GM18520 (cell line): ENCODE measurements at regions not wholly inside any gene's neighbourhood (a gene's known extent, or its start where the extent isn't known, plus 50 kb on each side); places are given as distances from the start of the nearest gene placed in this dataset.
"Not testable (repeated sequence)": the region's sequence is repeated elsewhere in the genome, so short reads cannot be mapped to it uniquely, and the experiment has no call there.

Source experiments
- ATAC-seq: cut with Tn5 transposase; IDR thresholded peaks from one replicate; pipeline ENCODE4 v1.9.1; 2021; ENCODE audit not compliant: unreplicated experiment

GRCh38 chr6:135644394-135644793, 146.9 kb upstream of the AHI1 start:
- ATAC-seq: no peak

- no peak for ATAC-seq
Observed at GRCh38 chr6:135647521-135647920, 150.0 kb upstream of the AHI1 start.

- ATAC-seq: peak; percentile 94
Observed at GRCh38 chr6:135651964-135652755, 154.6 kb upstream of the AHI1 start.

- no peak for ATAC-seq
Observed at GRCh38 chr6:135655055-135655454, 157.5 kb upstream of the AHI1 start.

GRCh38 chr6:135657207-135657606, 159.7 kb upstream of the AHI1 start:
- no peak for ATAC-seq

- no peak for ATAC-seq
Observed at GRCh38 chr6:135658481-135658880, 160.9 kb upstream of the AHI1 start.

GRCh38 chr6:135658916-135659315, 161.4 kb upstream of the AHI1 start:
- ATAC-seq: no peak

GRCh38 chr6:135664527-135664926, 167.0 kb upstream of the AHI1 start:
- ATAC-seq: no peak

- no peak for ATAC-seq
Observed at GRCh38 chr6:135665935-135666334, 168.4 kb upstream of the AHI1 start.

- ATAC-seq: no peak
Observed at GRCh38 chr6:135667691-135668455, 170.3 kb upstream of the AHI1 start.

- ATAC-seq: no peak
Observed at GRCh38 chr6:135672256-135672655, 174.7 kb upstream of the AHI1 start.

- no peak for ATAC-seq
Observed at GRCh38 chr6:135673501-135674309, 176.2 kb upstream of the AHI1 start.

- no peak for ATAC-seq
Observed at GRCh38 chr6:135675026-135675425, 176.5 kb upstream of the PDE7B start.

GRCh38 chr6:135675862-135676261, 175.6 kb upstream of the PDE7B start:
- ATAC-seq: no peak

GRCh38 chr6:135680964-135681913, 170.3 kb upstream of the PDE7B start:
- no peak for ATAC-seq

GRCh38 chr6:135686784-135687301, 164.7 kb upstream of the PDE7B start:
- no peak for ATAC-seq

GRCh38 chr6:135688476-135688875, 163.0 kb upstream of the PDE7B start:
- not testable (repeated sequence) for ATAC-seq

- no peak for ATAC-seq
Observed at GRCh38 chr6:135692426-135692825, 159.1 kb upstream of the PDE7B start.

GRCh38 chr6:135693811-135694370, 157.6 kb upstream of the PDE7B start:
- no peak for ATAC-seq

GRCh38 chr6:135699705-135700104, 151.8 kb upstream of the PDE7B start:
- ATAC-seq: no peak
